ENCODE measurements at regions not wholly inside any gene's neighbourhood (a gene's known extent, or its start where the extent isn't known, plus 50 kb on each side); places are given as distances from the start of the nearest gene placed in this dataset.

DNA sequence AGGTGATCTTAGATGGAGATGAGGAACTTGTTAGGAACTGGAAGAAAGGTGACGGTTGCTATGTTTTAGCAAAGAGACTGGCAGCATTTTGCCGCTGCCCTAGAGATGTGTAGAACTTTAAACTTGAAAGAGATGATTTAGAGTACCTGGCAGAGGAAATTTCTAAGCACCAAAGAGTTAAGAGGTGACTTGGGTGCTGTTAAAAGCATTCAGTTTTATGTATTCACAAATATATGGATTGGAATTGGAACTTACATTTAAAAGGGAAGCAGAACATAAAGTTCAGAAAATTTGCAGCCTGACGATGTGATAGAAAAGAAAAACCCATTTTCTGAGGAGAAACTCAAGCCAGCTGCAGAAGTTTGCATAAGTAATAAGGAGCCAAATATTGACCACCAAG lies 176.3 kb downstream of the MOXD1 start:
- TF ChIP-seq EZH2phosphoT487 (IDR thresholded peaks at IDR 0.05; ENCODE audit: borderline replicate concordance, low read depth, low read length) = no peak
- TF ChIP-seq, protein P1, sequence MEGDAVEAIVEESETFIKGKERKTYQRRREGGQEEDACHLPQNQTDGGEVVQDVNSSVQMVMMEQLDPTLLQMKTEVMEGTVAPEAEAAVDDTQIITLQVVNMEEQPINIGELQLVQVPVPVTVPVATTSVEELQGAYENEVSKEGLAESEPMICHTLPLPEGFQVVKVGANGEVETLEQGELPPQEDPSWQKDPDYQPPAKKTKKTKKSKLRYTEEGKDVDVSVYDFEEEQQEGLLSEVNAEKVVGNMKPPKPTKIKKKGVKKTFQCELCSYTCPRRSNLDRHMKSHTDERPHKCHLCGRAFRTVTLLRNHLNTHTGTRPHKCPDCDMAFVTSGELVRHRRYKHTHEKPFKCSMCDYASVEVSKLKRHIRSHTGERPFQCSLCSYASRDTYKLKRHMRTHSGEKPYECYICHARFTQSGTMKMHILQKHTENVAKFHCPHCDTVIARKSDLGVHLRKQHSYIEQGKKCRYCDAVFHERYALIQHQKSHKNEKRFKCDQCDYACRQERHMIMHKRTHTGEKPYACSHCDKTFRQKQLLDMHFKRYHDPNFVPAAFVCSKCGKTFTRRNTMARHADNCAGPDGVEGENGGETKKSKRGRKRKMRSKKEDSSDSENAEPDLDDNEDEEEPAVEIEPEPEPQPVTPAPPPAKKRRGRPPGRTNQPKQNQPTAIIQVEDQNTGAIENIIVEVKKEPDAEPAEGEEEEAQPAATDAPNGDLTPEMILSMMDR (conservative IDR thresholded peaks at IDR 0.05; ENCODE audit: low read length) = no peak
- H3K4me1 ChIP-seq (ENCODE audit: insufficient read depth, low read length, poor library complexity, severe bottlenecking) = no peaks in the 10 kb centered on the region
- no TSS peak for BruUV-seq (replicated peaks)
- H3K9me3 ChIP-seq (ENCODE audit: low read length) = peaks cover 28% of the 10 kb centered on the region; the same call in 1 of the 2 replicates
- H3K9me2 ChIP-seq (ENCODE audit: insufficient read depth, low read length) = no peaks in the 10 kb centered on the region
- no peak for DNase-seq (ENCODE audit: low spot score)
- no peak overlapping the region for H2AFZ ChIP-seq (ENCODE audit: low read length)
- H3K36me3 ChIP-seq (ENCODE audit: insufficient read depth, low read length) = no peaks in the 10 kb centered on the region; the same call in 1 of the 2 replicates
- ChIA-PET POLR2A (no interaction called here), CTCF (ENCODE audit: unreplicated experiment) (no interaction called here)
- H3K79me2 ChIP-seq (ENCODE audit: insufficient read depth, low read depth, low read length) = no peaks in the 10 kb centered on the region
- no peaks in the 10 kb centered on the region for H4K20me1 ChIP-seq (ENCODE audit: insufficient read depth, low read length)
- no peak overlapping the region for H3K4me3 ChIP-seq (ENCODE audit: low read depth, low read length, poor library complexity, severe bottlenecking)
- H3K27ac ChIP-seq (ENCODE audit: low read depth, low read length, poor library complexity, severe bottlenecking) = no peak overlapping the region
- H3K4me2 ChIP-seq (ENCODE audit: low read length) = no peak overlapping the region
- intact Hi-C loops (cut with micrococcal nuclease; ENCODE audit: unreplicated experiment) = no loop called here

DNA sequence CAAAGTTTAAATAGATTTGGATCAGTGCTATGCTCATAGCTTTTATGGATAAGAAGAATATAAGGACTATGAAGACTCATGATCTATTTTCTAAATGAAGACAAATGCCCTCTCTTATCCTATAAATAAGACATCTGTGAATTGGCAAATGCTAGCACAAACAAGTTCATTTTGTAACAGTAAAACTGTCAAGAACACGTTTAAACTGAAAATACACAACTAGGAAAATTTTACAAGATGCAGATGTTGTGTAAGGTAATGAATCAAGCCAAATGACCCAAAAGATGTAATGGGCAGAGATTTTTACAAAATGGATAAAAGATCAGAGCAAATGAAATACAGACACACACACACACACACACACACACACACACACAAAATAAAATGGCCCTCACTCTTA lies 180.5 kb downstream of the MOXD1 start:
- no peaks in the 10 kb centered on the region for H4K20me1 ChIP-seq (ENCODE audit: insufficient read depth, low read length)
- no peak for DNase-seq (ENCODE audit: low spot score)
- BruUV-seq (replicated peaks) = no TSS peak
- H3K4me1 ChIP-seq (ENCODE audit: insufficient read depth, low read length, poor library complexity, severe bottlenecking) = no peaks in the 10 kb centered on the region
- no peak overlapping the region for H2AFZ ChIP-seq (ENCODE audit: low read length)
- CTCF ChIA-PET (ENCODE audit: unreplicated experiment) = interaction anchor here (0.6 kb wide), 1 partner anchor 225 kb away, joined by 3 read pairs; no protein-coding TSS in a partner anchor
- no peaks in the 10 kb centered on the region for H3K9me2 ChIP-seq (ENCODE audit: insufficient read depth, low read length)
- no peak overlapping the region for H3K27ac ChIP-seq (ENCODE audit: low read depth, low read length, poor library complexity, severe bottlenecking)
- no peaks in the 10 kb centered on the region for H3K36me3 ChIP-seq (ENCODE audit: insufficient read depth, low read length)
- intact Hi-C loops (cut with micrococcal nuclease; ENCODE audit: unreplicated experiment) = no loop called here
- no peak overlapping the region for H3K4me2 ChIP-seq (ENCODE audit: low read length)
- no peak overlapping the region for H3K4me3 ChIP-seq (ENCODE audit: low read depth, low read length, poor library complexity, severe bottlenecking)
- H3K9me3 ChIP-seq (ENCODE audit: low read length) = peaks cover 9% of the 10 kb centered on the region; the same call in 1 of the 2 replicates
- POLR2A ChIA-PET = interaction anchor here (0.8 to 1.5 kb wide), 3 partner anchors 9 to 15 kb away, joined by 3 to 6 read pairs (median 3); no protein-coding TSS in a partner anchor
- TF ChIP-seq EZH2phosphoT487 (IDR thresholded peaks at IDR 0.05; ENCODE audit: borderline replicate concordance, low read depth, low read length) = no peak
- TF ChIP-seq, protein P1 (conservative IDR thresholded peaks at IDR 0.05; ENCODE audit: low read length) = no peak
- H3K79me2 ChIP-seq (ENCODE audit: insufficient read depth, low read depth, low read length) = no peaks in the 10 kb centered on the region

DNA sequence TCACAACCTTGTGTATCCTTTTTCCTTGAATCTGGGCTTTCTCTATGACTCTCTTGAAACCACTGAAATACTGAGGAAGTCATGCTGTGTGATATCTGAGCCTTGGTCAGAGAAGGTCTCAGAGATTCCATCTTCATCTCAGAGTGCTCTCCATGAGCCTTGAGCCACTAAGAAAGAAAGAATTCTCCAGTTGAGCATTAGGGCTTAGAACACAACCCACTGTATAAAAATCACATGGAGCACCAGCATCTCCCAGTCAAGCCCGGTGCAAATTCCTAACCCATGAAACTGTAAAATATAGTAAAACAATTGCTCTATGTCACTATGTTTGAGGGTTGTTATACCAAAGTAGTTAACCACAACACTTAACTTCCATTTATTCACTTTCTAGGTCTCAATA lies 181.4 kb downstream of the MOXD1 start:
- H3K4me1 ChIP-seq (ENCODE audit: insufficient read depth, low read length, poor library complexity, severe bottlenecking) = no peaks in the 10 kb centered on the region
- H4K20me1 ChIP-seq (ENCODE audit: insufficient read depth, low read length) = no peaks in the 10 kb centered on the region
- H2AFZ ChIP-seq (ENCODE audit: low read length) = no peak overlapping the region
- no peaks in the 10 kb centered on the region for H3K9me2 ChIP-seq (ENCODE audit: insufficient read depth, low read length)
- H3K9me3 ChIP-seq (ENCODE audit: low read length) = peaks cover 9% of the 10 kb centered on the region; the same call in 1 of the 2 replicates
- H3K4me2 ChIP-seq (ENCODE audit: low read length) = no peak overlapping the region
- no peak overlapping the region for H3K27ac ChIP-seq (ENCODE audit: low read depth, low read length, poor library complexity, severe bottlenecking)
- H3K79me2 ChIP-seq (ENCODE audit: insufficient read depth, low read depth, low read length) = no peaks in the 10 kb centered on the region
- no peak for TF ChIP-seq EZH2phosphoT487 (IDR thresholded peaks at IDR 0.05; ENCODE audit: borderline replicate concordance, low read depth, low read length)
- TF ChIP-seq, protein P1 (conservative IDR thresholded peaks at IDR 0.05; ENCODE audit: low read length) = no peak
- ChIA-PET POLR2A (interaction anchor here (1.2 kb wide), 1 partner anchor 27 kb away, joined by 5 read pairs; no protein-coding TSS in a partner anchor), CTCF (ENCODE audit: unreplicated experiment) (no interaction called here)
- intact Hi-C loops (cut with micrococcal nuclease; ENCODE audit: unreplicated experiment) = no loop called here
- H3K36me3 ChIP-seq (ENCODE audit: insufficient read depth, low read length) = no peaks in the 10 kb centered on the region
- no peak for DNase-seq (ENCODE audit: low spot score)
- BruUV-seq (replicated peaks) = no TSS peak
- no peak overlapping the region for H3K4me3 ChIP-seq (ENCODE audit: low read depth, low read length, poor library complexity, severe bottlenecking)
